GM12878 (cell line): ENCODE measurements at regions not wholly inside any gene's neighbourhood (a gene's known extent, or its start where the extent isn't known, plus 50 kb on each side); places are given as distances from the start of the nearest gene placed in this dataset.

Source experiments
- ATAC-seq: fragments of 200-7000 bp; cut with Tn5 transposase; 3 replicates; pipeline ENCODE4 v1.9.1; 2020; ENCODE audit warnings: mild to moderate bottlenecking, moderate library complexity
- BruUV-seq: library from RNA; stranded (reverse); fragments of 400-500 nt; replicated peaks from 2 replicates; lab custom pipeline; 2021; lab: Mats Ljungman, UMichigan
- CTCF ChIA-PET: fragments of 300-600 bp; sonication (Branson Sonifier 250); formaldehyde crosslinking; extraction: SDS; loops from one replicate; lab custom pipeline; 2021; ENCODE audit warnings: inconsistent platforms; lab: Yijun Ruan, JAX
- POLR2A ChIA-PET: fragments of 350-600 bp; formaldehyde crosslinking; extraction: SDS; loops from one replicate; lab custom pipeline; 2021; ENCODE audit warnings: inconsistent platforms; lab: Charles Lee
- RAD21 ChIA-PET: fragments of 300-600 bp; sonication (Branson Sonifier 250); formaldehyde crosslinking; loops from one replicate; lab custom pipeline; 2023; ENCODE audit warnings: antibody characterized with exemption; ENCODE audit not compliant: unreplicated experiment; lab: Charles Lee
- SMC1A ChIA-PET: fragments of 300-600 bp; sonication (Branson Sonifier 250); formaldehyde crosslinking; loops from one replicate; lab custom pipeline; 2023; ENCODE audit not compliant: unreplicated experiment, uncharacterized antibody; lab: Charles Lee
- DNase-seq: peaks from one replicate; pipeline ENCODE4 v3.0.0-alpha.2; 2011; ENCODE audit warnings: low read depth, low spot score
- FAIRE-seq: peaks from 3 replicates; lab custom pipeline; 2011; peaks lifted over from hg19 to GRCh38; lab: Jason Lieb, UNC
- H2AFZ ChIP-seq: 2 replicates; pipeline ENCODE4 v1.6.0; 2011; ENCODE audit warnings: low read depth, low read length, control low read depth; ENCODE audit not compliant: control insufficient read depth
- H3K27ac ChIP-seq: 2 replicates; pipeline ENCODE4 v1.5.1; 2011; ENCODE audit warnings: control low read depth; ENCODE audit not compliant: control insufficient read depth, insufficient read depth
- H3K27me3 ChIP-seq, 2 experiments: replicated peaks in 1 of 2; 2 replicates each; pipeline versions ENCODE4 v1.6.0 to v1.6.1; 2011; ENCODE audit warnings: low read length in 1 of 2; ENCODE audit not compliant: control insufficient read depth in 2 of 2, insufficient read depth in 2 of 2
- H3K36me3 ChIP-seq, 2 experiments: 2 replicates each; pipeline ENCODE4 v1.5.1; 2011; ENCODE audit warnings: low read length in 1 of 2; ENCODE audit not compliant: control insufficient read depth in 2 of 2, insufficient read depth in 2 of 2
- H3K4me1 ChIP-seq: 2 replicates; pipeline ENCODE4 v1.6.1; 2011; ENCODE audit warnings: mild to moderate bottlenecking, low read length, moderate library complexity, mixed read lengths; ENCODE audit not compliant: control insufficient read depth, insufficient read depth
- H3K4me2 ChIP-seq: 2 replicates; pipeline ENCODE4 v1.6.0; 2011; ENCODE audit warnings: control low read depth; ENCODE audit not compliant: control insufficient read depth, insufficient read depth
- H3K4me3 ChIP-seq: fragments of 200-600 bp; sonication (generic); 2 replicates; pipeline ENCODE4 v1.5.1; 2016
- H3K79me2 ChIP-seq: 2 replicates; pipeline ENCODE4 v1.6.0; 2011; ENCODE audit warnings: low read length; ENCODE audit not compliant: control insufficient read depth, insufficient read depth
- H3K9ac ChIP-seq: 2 replicates; pipeline ENCODE4 v1.8.0; 2011; ENCODE audit warnings: low read length, control low read depth, mixed read lengths; ENCODE audit not compliant: control insufficient read depth, insufficient read depth
- H3K9me3 ChIP-seq: replicated peaks from 3 replicates; pipeline ENCODE4 v1.5.1; 2011; ENCODE audit warnings: mild to moderate bottlenecking, low read length; ENCODE audit not compliant: control insufficient read depth, insufficient read depth
- H4K20me1 ChIP-seq: 2 replicates; pipeline ENCODE4 v1.6.0; 2011; ENCODE audit not compliant: control insufficient read depth, insufficient read depth
- CEBPZ ChIP-seq: fragments of 150-350 bp; IDR thresholded peaks from 2 replicates; pipeline ENCODE4 v1.6.1; 2016; ENCODE audit warnings: low read depth, low read length
- CHD2 ChIP-seq: IDR thresholded peaks from 2 replicates; pipeline ENCODE4 v1.6.1; 2011; ENCODE audit warnings: low read depth, low read length, improper control_type of control experiment, borderline replicate concordance
- JUNB ChIP-seq: IDR thresholded peaks from 2 replicates; pipeline ENCODE4 v1.6.1; 2016; ENCODE audit warnings: antibody characterized with exemption, mild to moderate bottlenecking
- MYC ChIP-seq: IDR thresholded peaks from 2 replicates; pipeline ENCODE4 v1.6.1; 2011; ENCODE audit warnings: mild to moderate bottlenecking, low read length, moderate library complexity, inconsistent platforms; ENCODE audit not compliant: insufficient read depth, insufficient replicate concordance, insufficient read length, severe bottlenecking
- PML ChIP-seq: IDR thresholded peaks from 2 replicates; pipeline ENCODE4 v1.6.1; 2012; ENCODE audit warnings: low read length, inconsistent platforms
- RELB ChIP-seq: fragments of 450-650 bp; IDR thresholded peaks from 2 replicates; pipeline ENCODE4 v1.6.1; 2017; ENCODE audit warnings: low read depth, mild to moderate bottlenecking, moderate library complexity
- SREBF1 ChIP-seq: IDR thresholded peaks from 2 replicates; pipeline ENCODE4 v1.6.1; 2012; ENCODE audit warnings: mild to moderate bottlenecking, low read length
- STAT3 ChIP-seq: IDR thresholded peaks from 2 replicates; pipeline ENCODE4 v1.6.1; 2011; ENCODE audit warnings: low read depth, low read length, improper control_type of control experiment
- SUPT20H ChIP-seq: IDR thresholded peaks from 2 replicates; pipeline ENCODE4 v1.6.1; 2011; ENCODE audit warnings: low read depth, mild to moderate bottlenecking, low read length, moderate library complexity, borderline replicate concordance; ENCODE audit not compliant: control insufficient read depth
- WRNIP1 ChIP-seq: IDR thresholded peaks from 2 replicates; pipeline ENCODE4 v1.6.1; 2011; ENCODE audit warnings: low read depth, low read length, improper control_type of control experiment, borderline replicate concordance
- YY1 ChIP-seq: IDR thresholded peaks from 2 replicates; pipeline ENCODE4 v1.6.1; 2011; ENCODE audit warnings: low read depth, mild to moderate bottlenecking, low read length
- ZNF274 ChIP-seq: IDR thresholded peaks from one replicate; pipeline ENCODE4 v1.8.0; 2011; ENCODE audit not compliant: insufficient read length, insufficient read depth
- WGBS: methylation state at CpG from one replicate; pipeline ENCODE4 v1.1.6; 2016; ENCODE audit warnings: low lambda C conversion rate; ENCODE audit not compliant: insufficient replicate concordance, insufficient coverage; ENCODE audit errors: missing lambda C conversion rate; 5-methylcytosine and 5-hydroxymethylcytosine counted together
- in situ Hi-C: fragments of 300-500 bp; cut with MboI; formaldehyde crosslinking; loops from 9 replicates; pipeline ENCODE4 v1.14.3; 2018; ENCODE audit warnings: mixed read lengths
- intact Hi-C: fragments of 100-400 bp; cut with micrococcal nuclease; formaldehyde crosslinking; loops from one replicate; pipeline ENCODE4 v1.14.2; 2022; ENCODE audit not compliant: unreplicated experiment
- TF ChIP-seq, protein P1 (sequence below): IDR thresholded peaks from 2 replicates; pipeline ENCODE4 v1.6.1; 2011; ENCODE audit warnings: low read depth, mild to moderate bottlenecking, low read length, moderate library complexity, borderline replicate concordance; ENCODE audit errors: extremely low read depth
- TF ChIP-seq, protein P2 (sequence below): IDR thresholded peaks from 2 replicates; pipeline ENCODE4 v1.6.1; 2012; ENCODE audit warnings: low read depth, low read length, improper control_type of control experiment

DNA sequence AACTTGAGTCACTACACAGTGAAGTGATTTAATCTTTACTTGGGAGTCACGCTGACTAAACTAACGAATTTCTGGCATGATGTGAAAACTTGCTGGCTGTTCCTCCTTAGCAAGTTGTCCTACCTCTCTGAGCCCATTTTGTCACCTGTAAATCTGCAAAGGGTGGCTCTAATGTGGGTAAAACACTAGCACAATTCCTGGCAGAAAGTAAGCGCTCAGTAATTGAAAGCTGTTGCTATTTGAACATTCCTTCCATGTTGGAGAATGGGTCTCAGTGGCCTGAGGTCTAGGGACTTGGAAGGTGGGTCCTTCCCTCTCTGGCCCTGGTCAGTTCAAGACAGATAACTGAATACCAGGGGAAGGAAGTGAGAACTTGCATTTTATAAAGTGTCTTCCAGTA, 309.0 kb upstream of the PROX1 start:
- ChIA-PET SMC1A (no interaction called here), RAD21 (no interaction called here), POLR2A (no interaction called here), CTCF (no interaction called here)
- TF ChIP-seq WRNIP1, result no peak
- no peak for TF ChIP-seq YY1
- no peak for TF ChIP-seq MYC
- TF ChIP-seq STAT3, result no peak
- TF ChIP-seq, protein P1, sequence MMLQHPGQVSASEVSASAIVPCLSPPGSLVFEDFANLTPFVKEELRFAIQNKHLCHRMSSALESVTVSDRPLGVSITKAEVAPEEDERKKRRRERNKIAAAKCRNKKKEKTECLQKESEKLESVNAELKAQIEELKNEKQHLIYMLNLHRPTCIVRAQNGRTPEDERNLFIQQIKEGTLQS, result no peak
- Histone ChIP-seq H3K36me3 (no peaks in the 10 kb centered on the region), H3K27ac (no peak overlapping the region), H3K4me3 (no peak overlapping the region), H4K20me1 (no peaks in the 10 kb centered on the region), H3K4me1 (no peaks in the 10 kb centered on the region), H3K9me3 (no peaks in the 10 kb centered on the region), H3K9ac (no peak overlapping the region), H3K79me2 (no peaks in the 10 kb centered on the region), H2AFZ (no peak overlapping the region), H3K4me2 (no peak overlapping the region), H3K27me3 (no peaks in the 10 kb centered on the region; a peak in 1 of 4 replicates)
- no peak for ATAC-seq
- WGBS, result 19% methylated on average over 3 of the region's 3 CpGs
- intact Hi-C loops, result no loop called here
- in situ Hi-C loops, result no loop called here
- no peak for FAIRE-seq
- no peak for DNase-seq
- BruUV-seq, result no TSS peak

DNA sequence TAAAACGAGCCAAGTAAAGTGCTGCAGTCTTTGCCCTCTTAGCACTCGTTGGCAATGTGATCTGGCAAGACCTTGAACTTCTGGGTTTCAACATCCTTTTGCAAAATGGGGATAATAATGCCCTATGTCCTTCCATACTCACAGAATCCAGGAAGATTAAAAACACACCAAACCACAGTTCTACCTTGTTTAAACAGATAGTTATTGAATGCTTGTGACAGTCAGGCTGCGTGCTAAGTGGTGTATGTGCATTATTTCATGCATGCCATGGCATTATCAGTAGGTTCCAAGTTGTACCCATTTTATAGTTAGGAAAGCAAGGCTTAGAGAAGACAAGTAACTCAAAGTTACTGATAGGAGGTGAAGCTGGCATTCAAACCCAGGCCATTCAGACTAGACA, 308.6 kb upstream of the PROX1 start:
- CTCF ChIA-PET, result no interaction called here
- no TSS peak for BruUV-seq
- no peak for TF ChIP-seq RELB
- TF ChIP-seq SREBF1, result no peak
- no peak for TF ChIP-seq PML
- TF ChIP-seq CEBPZ, result no peak
- no peak for TF ChIP-seq ZNF274
- TF ChIP-seq SUPT20H, result no peak
- no peak for TF ChIP-seq JUNB
- TF ChIP-seq CHD2, result no peak
- TF ChIP-seq, protein P2, sequence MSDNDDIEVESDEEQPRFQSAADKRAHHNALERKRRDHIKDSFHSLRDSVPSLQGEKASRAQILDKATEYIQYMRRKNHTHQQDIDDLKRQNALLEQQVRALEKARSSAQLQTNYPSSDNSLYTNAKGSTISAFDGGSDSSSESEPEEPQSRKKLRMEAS, result no peak

More for the DNA sequence above, 308.6 kb upstream of the PROX1 start:
- intact Hi-C loops, result no loop called here
- RAD21 ChIA-PET, result no interaction called here
- Histone ChIP-seq H3K4me1 (no peaks in the 10 kb centered on the region), H3K36me3 (no peaks in the 10 kb centered on the region), H2AFZ (no peak overlapping the region), H3K27me3 (no peaks in the 10 kb centered on the region; a peak in 1 of 4 replicates), H3K9me3 (no peaks in the 10 kb centered on the region), H3K4me3 (no peak overlapping the region), H4K20me1 (no peaks in the 10 kb centered on the region), H3K4me2 (no peak overlapping the region), H3K27ac (no peak overlapping the region), H3K9ac (no peak overlapping the region), H3K79me2 (no peaks in the 10 kb centered on the region)
- FAIRE-seq (no peak), DNase-seq (no peak), ATAC-seq (no peak)
- POLR2A ChIA-PET, result no interaction called here
- WGBS, result 11% methylated on average over 3 of the region's 3 CpGs
- SMC1A ChIA-PET, result no interaction called here
- in situ Hi-C loops, result no loop called here
